ENCODE measurements at regions not wholly inside any gene's neighbourhood (a gene's known extent, or its start where the extent isn't known, plus 50 kb on each side); places are given as distances from the start of the nearest gene placed in this dataset.

DNA sequence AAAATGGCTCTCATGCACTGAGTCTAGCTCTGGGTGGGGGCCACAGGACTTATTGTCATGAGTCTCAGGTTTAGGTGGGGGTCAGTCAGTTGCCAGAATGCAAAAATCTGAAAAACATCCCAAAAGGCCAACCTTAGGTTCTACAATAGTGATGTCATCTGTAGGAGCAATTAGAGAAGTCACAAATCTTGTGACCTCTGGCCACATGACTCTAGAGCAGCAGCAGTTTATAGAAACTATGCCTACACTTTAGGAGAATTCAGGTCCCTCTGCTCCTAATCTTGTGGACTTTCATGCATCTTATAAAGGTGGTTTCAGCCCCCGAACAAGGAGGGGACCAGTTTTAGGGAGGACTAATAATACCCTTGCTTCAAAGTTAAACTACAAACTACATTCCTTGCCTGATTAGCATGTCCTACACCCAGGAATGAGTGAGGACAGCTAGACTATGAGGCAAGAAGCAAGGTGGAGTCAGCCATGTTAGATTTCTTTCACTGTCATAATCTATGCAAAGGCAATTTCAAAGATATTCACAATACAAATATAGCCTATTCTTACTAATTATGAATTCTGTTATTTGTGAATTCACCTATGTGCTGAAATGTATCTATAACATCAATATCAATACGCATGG lies 123.5 kb upstream of the ADCY1 start:
- TF ChIP-seq EGR1 (IDR thresholded peaks at IDR 0.05) (no peak), FOXM1 (IDR thresholded peaks at IDR 0.05; ENCODE audit: borderline replicate concordance, low read depth) (no peak), TEAD4 (IDR thresholded peaks at IDR 0.05) (no peak), REST (IDR thresholded peaks at IDR 0.05; ENCODE audit: low read depth) (no peak), YY1 (IDR thresholded peaks at IDR 0.05; ENCODE audit: low read depth) (no peak), TAF1 (IDR thresholded peaks at IDR 0.05; ENCODE audit: low read depth) (no peak), EP300 (IDR thresholded peaks at IDR 0.05; ENCODE audit: borderline replicate concordance) (no peak), ZBTB7A (IDR thresholded peaks at IDR 0.05; ENCODE audit: low read depth) (no peak), CREB1 (IDR thresholded peaks at IDR 0.05; ENCODE audit: low read depth) (no peak), RAD21 (IDR thresholded peaks at IDR 0.05; ENCODE audit: low read depth) (no peak), NFIC (IDR thresholded peaks at IDR 0.05) (no peak), TCF12 (IDR thresholded peaks at IDR 0.05; ENCODE audit: low read depth) (no peak), CEBPB (IDR thresholded peaks at IDR 0.05) (no peak)
- TF ChIP-seq, protein P1, sequence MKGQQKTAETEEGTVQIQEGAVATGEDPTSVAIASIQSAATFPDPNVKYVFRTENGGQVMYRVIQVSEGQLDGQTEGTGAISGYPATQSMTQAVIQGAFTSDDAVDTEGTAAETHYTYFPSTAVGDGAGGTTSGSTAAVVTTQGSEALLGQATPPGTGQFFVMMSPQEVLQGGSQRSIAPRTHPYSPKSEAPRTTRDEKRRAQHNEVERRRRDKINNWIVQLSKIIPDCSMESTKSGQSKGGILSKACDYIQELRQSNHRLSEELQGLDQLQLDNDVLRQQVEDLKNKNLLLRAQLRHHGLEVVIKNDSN (IDR thresholded peaks at IDR 0.05), result no peak
- TF ChIP-seq, protein P2, sequence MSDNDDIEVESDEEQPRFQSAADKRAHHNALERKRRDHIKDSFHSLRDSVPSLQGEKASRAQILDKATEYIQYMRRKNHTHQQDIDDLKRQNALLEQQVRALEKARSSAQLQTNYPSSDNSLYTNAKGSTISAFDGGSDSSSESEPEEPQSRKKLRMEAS (IDR thresholded peaks at IDR 0.05), result no peak

GRCh38 chr7:45451342-45452035 lies 122.7 kb upstream of the ADCY1 start:
- no peak for TF ChIP-seq RAD21 (IDR thresholded peaks at IDR 0.05; ENCODE audit: low read depth)
- TF ChIP-seq EP300 (IDR thresholded peaks at IDR 0.05; ENCODE audit: borderline replicate concordance), result no peak
- TF ChIP-seq, protein P2 (IDR thresholded peaks at IDR 0.05), result no peak
- TF ChIP-seq TCF12 (IDR thresholded peaks at IDR 0.05; ENCODE audit: low read depth), result no peak
- TF ChIP-seq REST (IDR thresholded peaks at IDR 0.05; ENCODE audit: low read depth), result no peak
- TF ChIP-seq, protein P1 (IDR thresholded peaks at IDR 0.05), result no peak
- no peak for TF ChIP-seq NFIC (IDR thresholded peaks at IDR 0.05)
- no peak for TF ChIP-seq CREB1 (IDR thresholded peaks at IDR 0.05; ENCODE audit: low read depth)
- TF ChIP-seq TAF1 (IDR thresholded peaks at IDR 0.05; ENCODE audit: low read depth), result no peak
- TF ChIP-seq TEAD4 (IDR thresholded peaks at IDR 0.05), result no peak
- TF ChIP-seq EGR1 (IDR thresholded peaks at IDR 0.05), result no peak
- no peak for TF ChIP-seq CEBPB (IDR thresholded peaks at IDR 0.05)
- TF ChIP-seq FOXM1 (IDR thresholded peaks at IDR 0.05; ENCODE audit: borderline replicate concordance, low read depth), result no peak
- no peak for TF ChIP-seq YY1 (IDR thresholded peaks at IDR 0.05; ENCODE audit: low read depth)
- no peak for TF ChIP-seq ZBTB7A (IDR thresholded peaks at IDR 0.05; ENCODE audit: low read depth)

DNA sequence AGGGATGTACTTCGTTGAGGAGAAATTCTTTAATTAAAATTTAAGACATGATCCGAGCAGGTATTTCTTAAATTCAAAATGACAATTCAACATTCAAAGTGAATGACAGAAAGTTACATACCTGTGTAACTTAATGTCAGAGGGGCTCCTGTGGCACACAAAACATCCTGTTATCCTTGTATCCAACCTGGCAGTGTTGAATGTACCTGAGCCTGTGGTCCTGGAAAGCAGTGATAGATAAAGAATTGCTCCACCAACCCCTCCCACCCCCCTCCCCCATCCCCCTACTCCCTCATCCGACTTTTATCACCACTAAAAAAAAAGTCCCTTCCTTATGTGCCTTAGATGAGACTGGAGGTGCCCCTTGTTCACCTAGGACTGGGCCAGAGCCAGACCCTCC lies 119.4 kb upstream of the ADCY1 start:
- TF ChIP-seq YY1 (IDR thresholded peaks at IDR 0.05; ENCODE audit: low read depth) (no peak), TEAD4 (IDR thresholded peaks at IDR 0.05) (no peak), EP300 (IDR thresholded peaks at IDR 0.05; ENCODE audit: borderline replicate concordance) (no peak), ZBTB7A (IDR thresholded peaks at IDR 0.05; ENCODE audit: low read depth) (no peak), TAF1 (IDR thresholded peaks at IDR 0.05; ENCODE audit: low read depth) (no peak), CEBPB (IDR thresholded peaks at IDR 0.05) (no peak), CREB1 (IDR thresholded peaks at IDR 0.05; ENCODE audit: low read depth) (no peak), EGR1 (IDR thresholded peaks at IDR 0.05) (no peak), FOXM1 (IDR thresholded peaks at IDR 0.05; ENCODE audit: borderline replicate concordance, low read depth) (no peak)
- TF ChIP-seq, protein P2 (IDR thresholded peaks at IDR 0.05), result no peak
- TF ChIP-seq, protein P1 (IDR thresholded peaks at IDR 0.05), result no peak

DNA sequence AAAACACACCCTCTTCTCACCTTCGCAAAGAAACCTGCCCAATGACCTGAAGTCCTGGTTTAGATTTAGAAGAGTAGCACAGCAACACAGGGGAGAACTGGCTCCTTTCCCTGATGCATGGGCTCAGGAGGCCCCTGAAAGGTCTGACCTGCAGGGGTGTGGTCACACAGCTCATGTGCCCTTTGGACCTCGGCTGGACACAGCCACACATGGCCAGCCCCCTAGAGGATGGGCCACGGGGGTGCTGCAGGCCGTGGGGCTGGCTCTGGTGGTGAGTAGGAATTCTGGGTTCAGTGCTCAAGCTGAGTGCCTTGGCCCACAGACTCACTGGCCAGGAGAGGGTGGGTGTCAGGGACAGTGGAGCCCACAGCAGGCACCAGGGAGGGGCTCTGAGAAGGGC lies 118.5 kb upstream of the ADCY1 start:
- TF ChIP-seq TAF1 (IDR thresholded peaks at IDR 0.05; ENCODE audit: low read depth) (no peak), NFIC (IDR thresholded peaks at IDR 0.05) (no peak), EGR1 (IDR thresholded peaks at IDR 0.05) (no peak), ZBTB7A (IDR thresholded peaks at IDR 0.05; ENCODE audit: low read depth) (no peak), FOXM1 (IDR thresholded peaks at IDR 0.05; ENCODE audit: borderline replicate concordance, low read depth) (no peak), YY1 (IDR thresholded peaks at IDR 0.05; ENCODE audit: low read depth) (no peak), CREB1 (IDR thresholded peaks at IDR 0.05; ENCODE audit: low read depth) (no peak), TEAD4 (IDR thresholded peaks at IDR 0.05) (no peak), REST (IDR thresholded peaks at IDR 0.05; ENCODE audit: low read depth) (no peak), RAD21 (IDR thresholded peaks at IDR 0.05; ENCODE audit: low read depth) (no peak), CEBPB (IDR thresholded peaks at IDR 0.05) (no peak)
- TF ChIP-seq, protein P1 (IDR thresholded peaks at IDR 0.05), result no peak

All from Ishikawa (cell line).